Activated T-helper 1 cell treated with anti-CD3 and anti-CD28 coated beads, Interleukin-12 subunit alpha, Interleukin-12 subunit beta, Interleukin-2, Interleukin-4 antibody, amounts not matched to agents 30 ng/mL and 10 ng/mL and 1 ng/mL, durations not matched to agents 14 hours and 24 hours and 36 hours (primary cell): ENCODE measurements at regions not wholly inside any gene's neighbourhood (a gene's known extent, or its start where the extent isn't known, plus 50 kb on each side); places are given as distances from the start of the nearest gene placed in this dataset.
"Not testable (repeated sequence)": the region's sequence is repeated elsewhere in the genome, so short reads cannot be mapped to it uniquely, and the experiment has no call there.

Source experiments
- DNase-seq: peaks from one replicate; pipeline ENCODE4 v3.0.0; 2021; ENCODE audit warnings: low spot score
- H3K27ac Mint-ChIP-seq: one replicate; pipeline ENCODE4 v1.8.0; 2021; ENCODE audit warnings: mild to moderate bottlenecking, mixed read lengths
- H3K27me3 Mint-ChIP-seq: one replicate; pipeline ENCODE4 v1.8.0; 2022; ENCODE audit warnings: mild to moderate bottlenecking, moderate library complexity, mixed read lengths; ENCODE audit not compliant: insufficient read depth
- H3K36me3 Mint-ChIP-seq: one replicate; pipeline ENCODE4 v1.8.0; 2021; ENCODE audit warnings: low read depth, mixed read lengths
- H3K4me1 Mint-ChIP-seq: one replicate; pipeline ENCODE4 v1.8.0; 2021; ENCODE audit warnings: low read depth, mixed read lengths
- H3K4me3 Mint-ChIP-seq: one replicate; pipeline ENCODE4 v1.8.0; 2021; ENCODE audit warnings: mild to moderate bottlenecking, moderate library complexity, mixed read lengths
- H3K9me3 Mint-ChIP-seq: one replicate; pipeline ENCODE4 v1.8.0; 2021; ENCODE audit warnings: mixed read lengths
- intact Hi-C: fragments of 100-400 bp; cut with micrococcal nuclease; formaldehyde crosslinking; loops from one replicate; pipeline ENCODE4 v1.15.1; 2024

DNA sequence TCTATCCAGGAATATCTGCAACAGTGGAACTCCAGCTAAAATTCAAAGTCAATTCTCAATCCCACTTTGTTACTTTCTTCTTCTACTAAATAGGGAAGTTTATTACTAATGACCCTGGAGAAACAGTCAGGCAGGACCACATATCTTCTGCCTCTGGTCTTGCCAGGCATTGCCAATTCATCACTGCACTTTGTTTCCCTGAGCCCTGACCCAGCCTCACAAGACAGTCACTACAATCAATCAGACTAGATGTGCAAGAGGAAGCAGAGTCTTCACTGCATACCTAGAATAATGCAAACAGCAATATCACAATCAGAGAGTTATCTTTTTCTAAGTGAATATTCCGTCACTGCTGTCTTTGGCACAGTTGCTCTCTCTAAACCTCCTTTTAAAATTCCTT, 74.9 kb upstream of the GAS1 start:
- Mint-ChIP-seq H3K36me3 (no peaks in the 10 kb centered on the region), H3K27me3 (peaks cover 2% of the 10 kb centered on the region), H3K27ac (no peak overlapping the region), H3K4me3 (no peak overlapping the region), H3K4me1 (no peaks in the 10 kb centered on the region), H3K9me3 (no peaks in the 10 kb centered on the region)
- intact Hi-C loops = no loop called here
- DNase-seq = no peak

DNA sequence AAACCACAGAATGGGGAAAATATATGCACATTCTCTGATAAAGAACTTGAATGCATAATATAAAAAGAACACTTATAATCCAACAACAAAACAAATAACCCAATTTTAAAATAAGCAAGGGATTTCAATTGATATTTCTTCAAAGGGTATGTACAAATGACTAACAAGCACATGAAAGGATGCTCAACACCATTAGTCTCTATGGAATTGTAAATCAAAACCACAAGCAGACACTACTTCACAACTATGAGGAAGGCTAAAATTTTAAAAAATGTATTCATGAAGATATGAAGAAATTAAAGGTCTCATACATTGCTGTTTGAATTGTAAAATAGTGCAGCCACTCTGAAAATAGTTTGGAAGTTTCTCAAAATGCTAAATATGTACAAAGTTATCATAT, 78.9 kb upstream of the GAS1 start:
- Mint-ChIP-seq H3K27ac (no peak overlapping the region), H3K36me3 (no peaks in the 10 kb centered on the region), H3K9me3 (no peaks in the 10 kb centered on the region), H3K4me3 (no peak overlapping the region), H3K4me1 (no peaks in the 10 kb centered on the region), H3K27me3 (no peaks in the 10 kb centered on the region)
- intact Hi-C loops = no loop called here
- DNase-seq = no peak

DNA sequence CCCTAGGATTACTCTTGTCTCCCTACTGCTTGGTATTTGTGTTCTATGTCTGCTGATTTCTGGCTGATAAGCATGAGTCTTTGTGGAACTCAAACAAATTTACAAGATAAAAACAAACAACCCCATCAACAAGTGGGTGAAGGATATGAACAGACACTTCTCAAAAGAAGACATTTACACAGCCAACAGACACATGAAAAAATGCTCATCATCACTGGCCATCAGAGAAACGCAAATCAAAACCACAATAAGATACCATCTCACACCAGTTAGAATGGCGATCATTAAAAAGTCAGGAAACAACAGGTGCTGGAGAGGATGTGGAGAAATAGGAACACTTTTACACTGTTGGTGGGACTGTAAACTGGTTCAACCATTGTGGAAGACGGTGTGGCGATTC, 81.5 kb upstream of the GAS1 start:
- DNase-seq, H3K9me3 Mint-ChIP-seq, intact Hi-C loops, H3K27me3 Mint-ChIP-seq, H3K4me3 Mint-ChIP-seq, H3K36me3 Mint-ChIP-seq, H3K27ac Mint-ChIP-seq, H3K4me1 Mint-ChIP-seq: not testable (repeated sequence)

DNA sequence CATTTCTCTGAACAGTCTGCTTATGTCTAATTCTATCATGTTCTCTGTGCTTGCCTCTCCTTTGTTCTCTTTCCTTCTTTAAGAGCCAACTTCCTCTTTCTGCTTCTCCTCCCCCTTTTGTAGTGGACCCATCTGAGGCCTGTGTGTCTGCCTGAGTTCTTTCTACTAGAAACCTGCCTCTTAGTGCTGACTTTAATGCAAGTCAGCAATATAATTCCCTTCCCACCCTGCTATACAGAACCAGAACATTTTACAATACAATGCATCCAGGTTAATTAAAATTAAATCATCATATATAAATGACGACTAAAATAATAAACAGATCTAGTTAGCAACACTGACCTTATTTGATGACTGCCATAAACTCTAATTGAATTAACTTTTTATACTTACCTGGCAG, 82.6 kb upstream of the GAS1 start:
- no peaks in the 10 kb centered on the region for H3K36me3 Mint-ChIP-seq
- intact Hi-C loops = no loop called here
- H3K4me1 Mint-ChIP-seq = no peaks in the 10 kb centered on the region
- no peak overlapping the region for H3K27ac Mint-ChIP-seq
- no peak overlapping the region for H3K4me3 Mint-ChIP-seq
- peaks cover 1% of the 10 kb centered on the region for H3K27me3 Mint-ChIP-seq
- H3K9me3 Mint-ChIP-seq = no peaks in the 10 kb centered on the region
- DNase-seq = no peak

DNA sequence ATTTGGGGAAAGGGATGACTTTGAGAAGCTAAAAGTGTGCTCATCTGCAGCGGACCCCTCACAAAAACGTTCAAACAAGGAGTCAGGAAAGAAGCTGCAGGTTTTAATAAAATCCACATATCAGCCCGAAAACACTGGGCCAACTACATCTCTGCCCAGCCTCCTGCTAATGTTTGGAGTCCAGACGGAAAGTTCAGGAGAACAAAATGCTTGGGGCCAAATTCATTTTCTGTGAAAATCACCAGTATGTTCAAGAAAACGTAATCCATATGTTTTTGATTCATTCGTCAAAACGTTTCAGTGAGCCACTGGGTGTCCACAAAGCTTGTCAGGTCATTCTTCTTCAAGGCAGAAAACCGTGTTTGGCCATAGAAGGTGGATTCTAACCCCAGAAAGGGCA, 87.5 kb upstream of the GAS1 start:
- H3K27ac Mint-ChIP-seq = no peak overlapping the region
- peaks cover 1% of the 10 kb centered on the region for H3K27me3 Mint-ChIP-seq
- no peaks in the 10 kb centered on the region for H3K36me3 Mint-ChIP-seq
- DNase-seq = no peak
- intact Hi-C loops = no loop called here
- H3K4me3 Mint-ChIP-seq = no peak overlapping the region
- no peaks in the 10 kb centered on the region for H3K9me3 Mint-ChIP-seq
- H3K4me1 Mint-ChIP-seq = no peaks in the 10 kb centered on the region

DNA sequence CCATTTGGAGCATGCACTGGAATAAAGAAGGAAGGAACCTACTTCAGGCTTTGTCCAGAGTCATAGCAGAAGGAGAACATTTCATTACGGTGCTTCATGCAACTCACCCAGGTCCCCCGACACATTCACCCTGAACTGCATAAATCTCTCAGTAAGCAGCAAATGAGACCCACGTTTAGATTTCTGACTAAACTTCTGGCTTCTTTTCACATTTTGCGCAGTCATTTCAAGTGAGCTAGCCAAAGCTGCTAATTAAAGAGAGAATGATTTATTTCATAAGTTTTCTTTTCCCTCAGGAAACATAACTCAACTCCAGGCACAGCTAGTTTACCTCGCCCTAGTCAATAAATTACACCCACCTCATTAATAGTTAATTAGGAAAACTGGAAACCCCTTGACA, 88.6 kb upstream of the GAS1 start:
- no peak overlapping the region for H3K27ac Mint-ChIP-seq
- intact Hi-C loops = no loop called here
- H3K36me3 Mint-ChIP-seq = no peaks in the 10 kb centered on the region
- H3K9me3 Mint-ChIP-seq = no peaks in the 10 kb centered on the region
- no peak overlapping the region for H3K4me3 Mint-ChIP-seq
- peaks cover 3% of the 10 kb centered on the region for H3K27me3 Mint-ChIP-seq
- no peak for DNase-seq
- H3K4me1 Mint-ChIP-seq = no peaks in the 10 kb centered on the region

DNA sequence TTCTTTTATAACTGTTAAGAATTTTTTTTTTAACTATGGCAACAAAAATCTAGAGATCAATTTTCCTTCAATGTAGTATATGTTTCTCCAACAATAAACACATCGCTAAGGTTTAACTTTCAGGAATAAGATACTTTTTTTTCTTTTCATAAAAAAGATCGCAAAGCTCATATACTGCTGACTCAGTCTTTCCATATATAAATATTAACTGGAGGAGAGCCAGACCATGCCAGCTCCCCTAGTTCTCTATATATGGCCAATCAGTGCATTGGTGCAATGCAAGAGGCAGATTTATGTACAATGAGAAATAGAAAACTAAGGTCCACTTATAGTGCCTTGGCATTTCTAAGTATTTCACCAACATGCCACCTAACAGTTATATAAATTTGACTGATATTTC, 89.2 kb upstream of the GAS1 start:
- Mint-ChIP-seq H3K4me3 (no peak overlapping the region), H3K4me1 (no peaks in the 10 kb centered on the region), H3K36me3 (no peaks in the 10 kb centered on the region), H3K27ac (no peak overlapping the region), H3K27me3 (peaks cover 3% of the 10 kb centered on the region), H3K9me3 (peaks cover 2% of the 10 kb centered on the region)
- intact Hi-C loops = no loop called here
- DNase-seq = no peak

DNA sequence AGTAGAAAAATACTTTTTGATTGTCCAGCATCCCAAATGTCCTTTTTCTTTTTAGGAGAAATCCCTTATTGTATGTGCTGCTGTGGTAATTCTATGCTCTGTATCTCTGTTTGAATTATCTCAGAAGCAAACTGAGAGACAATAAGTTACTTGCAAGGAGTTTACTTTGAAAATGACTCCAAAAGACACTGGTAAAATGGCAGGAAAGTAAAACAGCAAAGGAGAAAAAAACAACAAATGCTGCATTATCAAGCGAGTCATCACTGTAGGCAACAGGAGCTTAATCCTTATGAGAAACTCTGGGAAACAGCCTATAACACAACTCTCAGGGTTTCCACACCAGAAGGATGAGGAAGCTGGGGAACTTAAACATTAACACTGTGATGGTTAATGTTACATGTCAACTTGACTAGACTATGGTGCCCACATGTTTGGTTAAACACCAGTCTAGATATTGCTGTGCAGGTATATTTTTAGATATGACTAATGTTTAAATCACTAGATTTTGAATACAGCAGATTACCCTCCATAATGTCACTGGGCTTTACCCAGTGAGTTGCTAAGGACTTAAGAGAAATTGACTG, 92.6 kb upstream of the GAS1 start:
- no peak overlapping the region for H3K27ac Mint-ChIP-seq
- H3K27me3 Mint-ChIP-seq = peaks cover 2% of the 10 kb centered on the region
- H3K36me3 Mint-ChIP-seq = no peaks in the 10 kb centered on the region
- H3K4me1 Mint-ChIP-seq = no peaks in the 10 kb centered on the region
- no peak overlapping the region for H3K4me3 Mint-ChIP-seq
- DNase-seq = no peak
- peaks cover 5% of the 10 kb centered on the region for H3K9me3 Mint-ChIP-seq
- intact Hi-C loops = no loop called here

DNA sequence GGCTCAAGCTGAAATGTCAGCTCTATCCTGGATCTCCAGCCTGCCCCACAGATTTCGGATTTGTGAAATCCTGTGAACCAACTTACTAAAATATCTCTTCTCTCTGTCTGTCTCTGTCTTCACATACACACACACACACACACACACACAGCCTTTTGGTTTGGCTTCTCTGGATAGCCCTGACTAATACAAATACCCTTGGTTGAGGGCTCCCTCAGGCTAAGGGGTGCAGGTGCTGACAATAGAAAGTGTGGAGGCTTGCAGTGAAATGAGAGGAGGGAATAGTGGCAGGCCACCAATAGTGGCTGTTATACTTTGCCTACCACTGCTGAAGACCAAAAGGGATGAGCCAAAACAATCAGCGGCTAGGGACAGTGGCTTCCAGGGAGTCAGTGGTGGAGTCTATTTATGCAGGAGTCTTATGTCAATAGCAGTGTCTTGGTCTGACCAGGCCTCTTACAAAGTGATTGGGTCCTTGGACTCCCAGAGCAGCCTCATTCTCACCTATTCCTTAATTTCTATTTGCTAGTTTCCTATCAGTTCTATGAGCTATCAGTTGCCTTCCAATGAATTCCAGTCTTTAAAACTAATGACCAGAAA, 93.2 kb upstream of the GAS1 start:
- Mint-ChIP-seq H3K9me3 (peaks cover 5% of the 10 kb centered on the region), H3K4me3 (no peak overlapping the region), H3K4me1 (no peaks in the 10 kb centered on the region), H3K36me3 (no peaks in the 10 kb centered on the region), H3K27me3 (peaks cover 2% of the 10 kb centered on the region), H3K27ac (no peak overlapping the region)
- intact Hi-C loops = no loop called here
- no peak for DNase-seq

DNA sequence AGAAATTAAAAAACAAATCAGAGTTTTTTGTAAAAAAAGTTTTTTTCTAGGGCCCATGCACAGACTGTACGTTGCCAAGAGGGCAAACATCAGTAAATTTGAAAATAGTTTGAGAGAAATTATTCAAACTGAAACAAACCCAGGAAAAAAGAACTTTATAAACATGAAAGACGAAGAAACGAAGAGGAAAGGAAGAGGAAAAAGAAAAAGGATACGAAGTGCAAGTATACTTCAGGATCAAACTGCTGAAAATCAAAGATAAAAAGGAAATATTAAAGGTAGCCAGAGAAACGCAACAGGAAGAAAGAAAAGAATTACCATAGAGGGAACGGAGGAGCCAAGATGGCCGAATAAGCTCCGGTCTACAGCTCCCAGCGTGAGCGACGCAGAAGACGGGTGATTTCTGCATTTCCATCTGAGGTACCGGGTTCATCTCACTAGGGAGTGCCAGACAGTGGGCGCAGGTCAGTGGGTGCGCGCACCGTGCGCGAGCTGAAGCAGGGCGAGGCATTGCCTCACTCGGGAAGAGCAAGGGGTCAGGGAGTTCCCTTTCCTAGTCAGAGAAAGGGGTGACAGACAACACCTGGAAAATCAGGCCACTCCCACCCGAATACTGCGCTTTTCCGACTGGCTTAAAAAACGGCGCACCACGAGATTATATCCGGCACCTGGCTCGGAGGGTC, 94.4 kb upstream of the GAS1 start:
- H3K9me3 Mint-ChIP-seq, intact Hi-C loops, H3K27ac Mint-ChIP-seq, H3K4me3 Mint-ChIP-seq, H3K27me3 Mint-ChIP-seq, H3K36me3 Mint-ChIP-seq, DNase-seq, H3K4me1 Mint-ChIP-seq: not testable (repeated sequence)

DNA sequence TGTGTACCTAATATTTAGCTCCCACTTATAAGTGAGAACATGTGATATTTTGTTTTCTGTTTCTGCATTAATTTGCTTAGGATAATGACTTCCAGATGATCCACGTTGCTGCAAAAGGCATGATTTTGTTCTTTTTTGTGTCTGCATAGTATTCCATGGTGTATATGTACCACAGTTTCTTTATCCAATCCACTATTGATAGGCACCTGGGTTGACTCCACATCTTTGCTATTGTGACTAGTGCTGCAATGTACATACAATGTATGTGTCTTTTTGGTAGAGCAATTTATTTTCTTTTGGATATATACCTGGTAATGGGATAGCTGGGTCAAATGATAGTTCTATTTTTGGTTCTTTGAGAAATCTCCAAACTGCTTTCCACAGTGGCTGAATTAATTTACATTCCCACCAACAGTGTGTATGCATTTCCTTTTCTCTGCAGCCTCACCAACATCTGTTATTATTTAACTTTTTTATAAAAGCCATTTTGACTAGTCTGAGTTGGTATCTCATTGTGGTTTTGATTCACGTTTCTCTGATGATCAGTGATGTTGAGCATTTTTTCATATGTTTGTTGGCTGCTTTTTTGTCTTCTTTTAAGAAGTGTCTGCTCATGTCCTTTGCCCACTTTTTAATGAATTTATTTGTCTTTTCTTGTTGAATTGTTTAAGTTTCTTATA, 102.8 kb upstream of the GAS1 start:
- H3K4me1 Mint-ChIP-seq, H3K9me3 Mint-ChIP-seq, DNase-seq, H3K36me3 Mint-ChIP-seq, H3K27me3 Mint-ChIP-seq, H3K27ac Mint-ChIP-seq, H3K4me3 Mint-ChIP-seq, intact Hi-C loops: not testable (repeated sequence)

DNA sequence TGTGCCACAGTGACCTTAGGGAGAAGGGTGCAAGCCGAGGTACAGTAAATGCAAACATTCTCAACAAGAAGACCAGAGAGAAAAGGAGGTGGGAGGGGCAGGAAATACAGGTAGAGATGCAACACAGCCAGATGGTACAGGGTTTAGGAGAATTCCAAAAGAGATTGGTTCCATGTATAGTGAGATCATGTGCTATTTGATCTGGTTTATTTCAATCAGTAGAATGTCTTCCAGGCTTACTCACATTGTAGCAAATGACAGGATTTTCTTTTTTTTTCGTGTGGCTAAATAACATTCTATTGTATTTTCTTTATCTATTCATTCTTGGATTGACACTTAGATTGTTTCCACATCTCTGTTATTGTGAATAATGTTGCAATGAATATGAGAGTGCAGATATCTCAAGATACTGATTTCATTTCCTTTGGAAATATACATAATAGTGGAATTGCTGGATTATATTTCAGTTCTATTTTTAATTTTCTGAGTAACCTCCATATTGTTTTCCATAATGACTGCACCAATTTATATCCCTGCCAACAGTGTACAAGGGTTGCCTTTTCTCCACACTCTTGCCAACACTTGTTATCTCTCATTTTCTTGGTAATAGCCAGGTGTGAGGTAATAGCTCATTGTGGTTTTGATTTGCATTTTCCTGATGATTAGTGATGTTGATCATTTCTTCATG, 107.8 kb upstream of the GAS1 start:
- no peak for DNase-seq
- intact Hi-C loops = no loop called here
- H3K9me3 Mint-ChIP-seq = no peaks in the 10 kb centered on the region
- no peaks in the 10 kb centered on the region for H3K36me3 Mint-ChIP-seq
- no peaks in the 10 kb centered on the region for H3K4me1 Mint-ChIP-seq
- H3K27ac Mint-ChIP-seq = no peak overlapping the region
- peaks cover 1% of the 10 kb centered on the region for H3K27me3 Mint-ChIP-seq
- no peak overlapping the region for H3K4me3 Mint-ChIP-seq

DNA sequence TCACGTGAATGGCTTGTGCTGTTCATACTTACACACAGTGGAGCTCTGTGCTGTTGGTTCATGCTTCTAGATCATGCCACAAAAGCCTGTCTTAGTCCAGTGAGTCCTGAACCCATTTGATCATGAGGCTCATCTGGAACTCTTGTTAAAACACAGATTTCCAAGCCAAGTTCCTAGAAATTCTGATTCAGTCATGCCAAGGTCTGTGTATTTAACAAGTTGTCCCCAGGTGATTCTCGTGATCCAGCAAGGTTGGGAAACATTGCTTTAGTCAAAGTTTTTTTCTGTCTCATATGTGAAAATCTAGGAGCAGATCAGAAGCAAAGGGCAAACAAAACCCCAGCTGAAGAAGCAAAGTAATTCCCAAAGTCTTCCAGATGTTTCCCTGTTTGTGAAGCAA, 112.5 kb upstream of the GAS1 start:
- intact Hi-C loops = no loop called here
- no peak overlapping the region for H3K4me3 Mint-ChIP-seq

More for the DNA sequence above, 112.5 kb upstream of the GAS1 start:
- no peak for DNase-seq
- no peaks in the 10 kb centered on the region for H3K27me3 Mint-ChIP-seq
- H3K27ac Mint-ChIP-seq = no peak overlapping the region
- no peaks in the 10 kb centered on the region for H3K9me3 Mint-ChIP-seq
- H3K4me1 Mint-ChIP-seq = no peaks in the 10 kb centered on the region
- H3K36me3 Mint-ChIP-seq = no peaks in the 10 kb centered on the region
